Effector CD4-positive, alpha-beta T cell (primary cell): ENCODE measurements at regions not wholly inside any gene's neighbourhood (a gene's known extent, or its start where the extent isn't known, plus 50 kb on each side); places are given as distances from the start of the nearest gene placed in this dataset.

Source experiments
- DNase-seq: peaks from one replicate; pipeline ENCODE4 v3.0.0-alpha.2; 2020

- DNase-seq: no peak
Observed at GRCh38 chr2:19846567-19846966, 55.2 kb downstream of the TTC32 start.

GRCh38 chr2:19846030-19846429, 55.8 kb downstream of the TTC32 start:
- no peak for DNase-seq

GRCh38 chr2:19845323-19845920, 56.4 kb downstream of the TTC32 start:
- no peak for DNase-seq

GRCh38 chr2:19844750-19845149, 57.0 kb downstream of the TTC32 start:
- DNase-seq: no peak

GRCh38 chr2:19843992-19844515, 57.7 kb downstream of the TTC32 start:
- DNase-seq: no peak

- no peak for DNase-seq
Observed at GRCh38 chr2:19841918-19842693, 59.7 kb downstream of the TTC32 start.

GRCh38 chr2:19839438-19839837, 62.3 kb downstream of the TTC32 start:
- no peak for DNase-seq

- DNase-seq: no peak
Observed at GRCh38 chr2:19838616-19839015, 63.2 kb downstream of the TTC32 start.

- DNase-seq: no peak
Observed at GRCh38 chr2:19837235-19837766, 64.5 kb downstream of the TTC32 start.

- no peak for DNase-seq
Observed at GRCh38 chr2:19835781-19836281, 66.0 kb downstream of the TTC32 start.

- no peak for DNase-seq
Observed at GRCh38 chr2:19833978-19834377, 67.8 kb downstream of the TTC32 start.

GRCh38 chr2:19829672-19830071, 72.1 kb downstream of the TTC32 start:
- DNase-seq: no peak

- no peak for DNase-seq
Observed at GRCh38 chr2:19826874-19827273, 74.9 kb downstream of the TTC32 start.

GRCh38 chr2:19823507-19823906, 78.3 kb downstream of the TTC32 start:
- no peak for DNase-seq

- no peak for DNase-seq
Observed at GRCh38 chr2:19819097-19820065, 82.4 kb downstream of the TTC32 start.

GRCh38 chr2:19818543-19818942, 83.2 kb downstream of the TTC32 start:
- no peak for DNase-seq

GRCh38 chr2:19818039-19818438, 83.7 kb downstream of the TTC32 start:
- DNase-seq: no peak

- DNase-seq: no peak
Observed at GRCh38 chr2:19815746-19816145, 86.0 kb downstream of the TTC32 start.

- DNase-seq: no peak
Observed at GRCh38 chr2:19812166-19812565, 89.6 kb downstream of the TTC32 start.

- DNase-seq: no peak
Observed at GRCh38 chr2:19811186-19811585, 90.6 kb downstream of the TTC32 start.

GRCh38 chr2:19810637-19811036, 91.1 kb downstream of the TTC32 start:
- no peak for DNase-seq

- DNase-seq: no peak
Observed at GRCh38 chr2:19810148-19810547, 91.6 kb downstream of the TTC32 start.

GRCh38 chr2:19809206-19809605, 92.6 kb downstream of the TTC32 start:
- DNase-seq: no peak
